Stimulated activated CD4-positive, alpha-beta T cell treated with anti-CD3 and anti-CD28 coated beads, TNF-alpha, amount 100 ng/mL, for 1 hour (primary cell): ENCODE measurements at regions not wholly inside any gene's neighbourhood (a gene's known extent, or its start where the extent isn't known, plus 50 kb on each side); places are given as distances from the start of the nearest gene placed in this dataset.
"Not testable (repeated sequence)": the region's sequence is repeated elsewhere in the genome, so short reads cannot be mapped to it uniquely, and the experiment has no call there.

Source experiments
- DNase-seq, 3 donors: peaks; one replicate each; pipeline ENCODE4 v3.0.0-alpha.2; 2020; ENCODE audit warnings: low read depth in 3 of 3, low spot score in 1 of 3

DNA sequence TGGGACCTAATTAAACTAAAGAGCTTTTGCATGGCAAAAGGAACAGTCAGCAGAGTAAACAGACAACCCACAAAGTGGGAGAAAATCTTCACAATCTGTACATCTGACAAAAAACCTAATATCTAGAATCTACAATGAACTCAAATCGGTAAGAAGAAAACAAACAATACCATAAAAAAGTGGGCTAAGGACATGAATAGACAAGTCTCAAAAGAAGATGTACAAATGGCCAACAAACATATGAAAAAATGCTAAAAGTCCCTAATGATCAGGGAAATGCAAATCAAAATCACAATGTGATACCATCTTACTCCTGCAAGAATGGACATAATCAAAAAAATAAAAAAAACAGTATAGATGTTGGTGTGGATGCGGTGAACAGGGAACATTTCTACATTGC is 286.7 kb downstream of the SOX4 start:
- not testable (repeated sequence) for DNase-seq

DNA sequence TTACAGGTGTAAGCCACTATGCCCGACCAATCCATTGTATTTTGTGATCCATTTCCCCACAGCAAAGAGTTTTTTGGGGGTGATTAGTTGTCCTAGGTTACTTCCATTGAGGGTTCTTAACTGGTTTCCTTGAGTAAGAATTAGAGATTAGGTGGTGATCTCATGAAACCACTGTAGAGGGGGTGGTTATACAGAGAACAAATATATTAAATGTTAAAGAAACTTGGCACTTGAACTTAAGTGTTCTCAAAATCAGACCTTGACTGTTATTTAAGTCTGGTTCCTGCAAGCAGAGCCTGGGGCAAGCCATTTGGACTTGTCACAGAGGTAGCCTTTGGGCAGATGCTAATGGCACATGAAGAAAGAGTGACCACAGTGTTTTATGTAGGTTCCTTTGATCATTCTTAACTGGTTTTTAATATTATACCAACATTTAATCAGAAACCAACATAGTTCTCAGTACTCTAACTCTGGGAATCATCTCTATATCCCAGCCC is 288.5 kb downstream of the SOX4 start:
- no peak for DNase-seq

DNA sequence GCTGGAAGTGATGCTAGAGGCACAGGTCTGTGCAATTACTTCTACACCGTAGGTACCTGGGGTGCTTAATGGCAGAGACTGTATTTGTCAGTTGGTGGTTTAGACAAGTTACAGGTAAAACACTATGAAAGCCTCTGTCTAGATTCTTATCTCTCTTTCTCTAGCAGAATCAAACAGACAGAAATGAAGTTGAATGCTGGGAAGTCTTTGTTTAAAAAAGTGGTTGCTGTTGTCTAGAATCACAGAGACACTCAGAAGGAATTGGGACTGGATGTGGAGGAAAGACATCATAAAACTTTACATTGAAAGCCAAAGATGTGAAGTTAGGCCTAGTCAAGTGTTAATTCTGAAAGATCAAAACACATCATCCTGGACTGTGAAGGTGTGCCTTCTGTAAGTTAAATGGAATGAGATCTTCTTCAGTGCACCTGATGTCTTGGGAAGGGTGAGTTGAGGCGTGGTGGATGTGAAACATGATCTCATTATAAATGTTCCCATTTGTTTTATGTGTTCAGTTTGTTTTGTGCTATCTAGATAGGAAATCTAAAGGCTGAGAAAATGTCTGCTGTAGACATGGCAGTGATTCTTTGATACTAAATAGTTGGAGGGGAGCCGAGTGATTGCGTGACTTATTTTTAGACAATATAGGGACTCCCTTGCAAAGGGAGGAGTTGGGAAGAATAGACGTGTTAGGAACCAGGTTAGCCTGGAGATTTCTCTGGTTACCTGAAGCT is 290.2 kb downstream of the SOX4 start:
- DNase-seq: no peak

DNA sequence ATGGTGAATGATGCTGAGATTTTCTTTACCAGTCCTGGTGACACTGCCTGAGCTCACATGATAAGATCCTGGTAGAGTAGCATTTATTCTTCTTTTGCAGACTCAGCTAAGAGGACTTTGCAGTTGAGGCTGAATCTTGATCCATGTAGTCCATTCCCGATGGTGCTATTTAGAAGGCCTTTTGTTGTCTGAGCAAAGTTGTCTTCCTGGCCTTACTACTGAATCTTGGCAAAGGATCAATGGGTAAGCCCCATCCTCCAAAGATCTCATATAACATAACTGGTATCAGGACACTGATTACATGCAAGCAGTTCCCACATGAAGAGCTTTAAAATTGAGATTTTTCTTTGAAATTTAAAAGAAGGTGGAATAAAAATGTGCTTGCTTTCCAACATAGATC is 291.6 kb downstream of the SOX4 start:
- DNase-seq: no peak

DNA sequence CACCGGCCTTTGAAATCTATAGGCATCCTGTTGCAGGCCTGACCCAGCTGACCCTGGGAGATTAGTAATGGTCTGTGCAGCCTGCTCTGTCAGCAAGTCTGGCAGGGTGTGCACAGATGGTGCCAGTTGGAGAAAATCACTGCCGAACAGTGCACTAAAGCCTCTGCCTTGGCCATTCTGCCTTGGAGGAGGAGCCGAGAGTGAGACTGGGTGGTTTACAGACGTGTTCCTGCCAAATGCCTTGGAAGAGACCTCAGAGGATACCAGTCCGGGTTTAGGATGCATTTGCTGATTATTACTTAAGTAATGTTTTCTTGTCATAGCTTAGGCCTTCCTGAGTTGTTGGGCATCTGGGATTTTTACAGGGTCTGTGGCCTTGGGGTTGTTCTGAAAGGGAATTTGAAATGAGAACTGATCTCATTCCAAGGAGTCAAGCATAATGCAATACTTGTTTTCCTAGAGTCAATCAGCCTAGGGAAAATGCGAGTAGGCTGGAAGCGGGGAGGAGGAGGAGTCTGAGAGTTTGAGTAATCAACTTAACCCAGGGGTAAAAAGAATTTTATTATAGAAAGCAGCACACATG is 292.1 kb downstream of the SOX4 start:
- DNase-seq: no peak

DNA sequence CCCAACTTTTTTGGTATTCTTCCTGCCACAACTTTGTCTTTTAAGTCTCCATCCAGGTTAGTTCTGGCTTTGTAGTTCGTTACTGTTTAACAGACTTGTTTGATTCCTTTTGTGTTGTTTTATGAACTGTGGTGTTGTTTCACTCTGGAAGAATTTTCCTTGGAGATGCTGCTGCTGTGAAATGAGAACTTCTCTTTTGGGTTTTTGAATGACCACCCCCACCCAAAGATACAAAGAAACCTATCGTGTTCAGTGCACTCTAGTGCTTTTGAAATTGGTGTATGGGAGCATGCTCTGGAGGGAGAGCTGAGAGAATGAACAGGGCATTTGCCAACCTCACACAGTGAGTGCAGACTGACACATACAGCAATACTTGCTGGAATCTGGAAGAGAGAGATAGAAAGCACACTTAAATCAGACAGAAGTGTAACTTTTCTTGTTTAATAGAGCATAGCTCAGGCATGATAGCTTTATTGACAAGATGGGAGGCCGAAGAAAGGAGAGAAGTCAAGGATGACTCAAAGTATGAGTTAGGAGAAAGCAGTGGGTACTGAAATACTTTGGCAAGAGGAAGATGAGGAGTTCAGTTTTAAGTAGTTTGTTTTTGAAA is 293.1 kb downstream of the SOX4 start:
- no peak for DNase-seq

DNA sequence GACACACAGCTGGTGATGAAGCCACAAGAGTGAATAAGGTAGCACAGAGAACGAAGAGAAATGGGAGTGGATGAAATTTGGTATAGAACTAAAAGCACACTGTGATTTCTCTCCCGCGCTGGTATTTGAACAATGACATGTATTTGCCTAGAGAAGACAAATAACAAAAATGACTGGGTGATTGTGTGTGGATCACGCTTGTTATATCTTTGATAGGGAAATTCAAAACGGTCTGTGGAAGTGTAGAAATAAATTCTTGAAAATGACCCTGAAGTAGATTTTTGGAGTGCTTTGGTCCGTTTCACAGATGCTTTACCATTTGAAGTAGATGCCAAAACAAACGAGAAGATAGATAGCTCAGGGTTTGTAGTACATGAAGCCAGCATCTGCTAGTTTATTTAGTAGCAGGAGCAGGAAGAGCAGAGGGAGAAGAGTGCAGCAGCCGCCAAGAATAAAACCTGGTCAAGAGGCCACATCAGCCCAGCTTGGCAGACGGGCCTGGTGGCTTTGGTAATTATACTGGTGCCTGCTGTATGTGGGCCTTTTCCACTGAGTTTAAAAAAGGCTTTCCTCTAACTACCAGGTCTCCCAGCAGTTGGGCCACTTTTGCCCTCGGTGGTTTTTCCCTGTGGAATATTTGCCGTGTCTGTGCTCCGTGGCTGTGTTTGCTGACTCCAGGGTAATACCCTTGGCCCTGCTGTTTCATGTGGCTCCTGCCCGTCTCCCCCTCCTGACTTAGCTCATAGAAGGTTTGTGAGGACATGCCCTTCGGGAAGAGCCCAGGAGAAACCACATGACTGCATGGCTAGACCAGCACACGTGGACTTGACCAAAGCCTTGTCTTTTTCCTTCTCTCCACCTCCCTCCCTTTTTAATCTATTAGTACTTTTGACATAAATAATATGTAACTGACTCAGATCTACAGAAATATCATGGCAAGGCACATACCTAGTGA is 294.0 kb downstream of the SOX4 start:
- DNase-seq: no peak

DNA sequence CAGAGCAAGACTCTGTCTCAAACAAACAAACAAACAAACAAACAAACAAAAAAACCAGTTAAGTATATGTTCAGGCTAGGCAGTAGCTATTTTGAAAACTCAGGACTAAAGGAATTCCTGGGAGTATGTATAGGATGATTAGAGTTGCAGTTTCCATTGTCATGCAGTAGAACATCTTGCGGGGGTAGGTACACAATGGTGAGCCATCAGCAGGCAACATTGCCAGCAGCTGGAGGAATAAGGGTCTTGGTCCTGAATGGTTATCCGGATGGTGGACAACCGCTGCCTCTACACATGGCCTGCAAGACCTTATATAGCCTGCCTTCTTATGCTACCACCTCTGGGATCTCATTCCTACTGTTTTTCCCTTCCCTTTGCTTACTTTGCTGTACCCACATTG is 297.5 kb downstream of the SOX4 start:
- no peak for DNase-seq

DNA sequence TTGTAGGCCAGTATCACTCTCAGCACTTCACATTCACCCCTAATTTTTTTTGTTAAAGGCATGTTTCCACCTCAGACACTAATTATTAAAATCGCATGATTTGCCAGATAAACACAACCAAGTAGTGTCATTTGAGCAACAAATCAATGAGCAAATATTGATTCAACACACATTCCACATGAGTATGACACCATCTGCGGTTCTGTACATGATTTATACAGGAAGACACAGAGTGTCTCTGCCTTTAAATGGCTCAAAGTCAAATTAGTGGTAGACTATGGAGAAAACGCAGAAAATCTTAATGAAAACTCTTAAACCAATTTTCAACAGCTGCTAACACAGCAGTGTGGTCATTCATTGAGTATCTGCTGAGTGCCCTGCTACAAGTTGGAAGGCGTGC is 300.2 kb downstream of the SOX4 start:
- DNase-seq: no peak

DNA sequence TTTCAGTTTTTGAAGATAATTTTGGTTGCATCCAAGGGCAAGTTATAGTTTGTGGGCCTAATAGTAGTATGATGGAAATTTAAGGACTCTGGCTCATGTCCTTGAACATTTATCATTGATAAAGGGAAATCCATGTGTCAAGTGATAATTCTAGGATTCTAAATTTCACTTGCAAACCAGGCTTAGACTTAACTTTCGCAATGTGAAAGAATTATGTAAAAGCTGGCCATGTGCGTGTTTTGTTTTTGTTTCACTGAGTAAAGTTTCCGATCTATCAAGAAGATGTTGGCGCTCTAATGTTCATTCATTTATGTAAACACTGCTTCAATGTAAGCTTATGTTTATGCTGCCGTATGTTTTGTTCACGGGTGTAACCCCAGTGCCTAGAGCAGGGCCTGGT is 302.0 kb downstream of the SOX4 start:
- no peak for DNase-seq

DNA sequence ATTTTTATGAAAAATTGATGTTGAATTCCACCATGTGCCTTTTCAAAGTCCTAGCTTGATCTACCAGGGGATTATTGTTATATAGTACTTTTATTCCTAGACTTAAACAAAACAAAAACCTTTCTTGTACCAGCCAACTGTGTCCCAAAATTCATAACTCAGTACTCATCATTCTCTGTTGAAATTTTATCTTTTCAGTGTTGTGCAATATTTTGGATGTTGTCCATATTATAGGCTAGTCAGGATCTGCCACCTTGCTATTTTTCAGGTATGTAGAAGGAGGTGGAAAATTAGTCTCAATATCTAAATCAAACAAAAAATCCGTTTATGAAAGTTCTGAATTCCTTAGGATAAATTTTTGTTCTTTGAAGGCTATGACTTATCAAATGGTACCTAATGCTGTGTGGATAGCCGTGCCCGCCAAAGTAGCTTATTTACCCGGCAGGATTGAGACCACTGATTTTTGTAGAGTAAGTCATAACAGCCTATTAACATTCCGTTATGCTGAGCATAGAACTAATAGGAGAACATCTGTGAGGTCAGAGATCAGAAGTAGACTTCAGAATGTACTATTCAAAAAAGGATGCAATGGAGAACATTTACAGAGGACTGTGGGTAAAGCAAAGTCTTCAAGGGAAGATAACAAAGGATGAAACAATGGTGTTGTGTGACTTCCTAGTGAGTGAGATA is 304.7 kb downstream of the SOX4 start:
- DNase-seq: no peak

DNA sequence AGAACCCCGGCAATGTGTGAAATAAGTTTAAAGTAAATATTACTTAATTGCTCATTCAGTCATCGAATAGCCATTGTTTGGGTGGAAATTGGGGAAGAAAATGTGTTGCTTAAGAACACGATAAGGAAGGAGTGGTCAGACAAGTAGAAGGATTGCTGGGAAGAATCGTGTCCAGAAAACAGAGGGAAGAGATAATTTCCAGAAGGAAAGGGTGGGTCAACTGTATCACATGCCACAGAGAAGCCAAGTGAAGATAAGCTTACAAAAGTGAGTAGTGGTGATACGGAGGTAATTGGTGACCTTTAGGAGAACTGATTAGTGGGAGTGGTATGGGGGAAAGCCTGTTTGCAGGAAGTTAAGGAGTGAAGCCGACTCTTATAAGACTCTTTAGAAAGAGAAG is 306.2 kb downstream of the SOX4 start:
- DNase-seq: no peak

DNA sequence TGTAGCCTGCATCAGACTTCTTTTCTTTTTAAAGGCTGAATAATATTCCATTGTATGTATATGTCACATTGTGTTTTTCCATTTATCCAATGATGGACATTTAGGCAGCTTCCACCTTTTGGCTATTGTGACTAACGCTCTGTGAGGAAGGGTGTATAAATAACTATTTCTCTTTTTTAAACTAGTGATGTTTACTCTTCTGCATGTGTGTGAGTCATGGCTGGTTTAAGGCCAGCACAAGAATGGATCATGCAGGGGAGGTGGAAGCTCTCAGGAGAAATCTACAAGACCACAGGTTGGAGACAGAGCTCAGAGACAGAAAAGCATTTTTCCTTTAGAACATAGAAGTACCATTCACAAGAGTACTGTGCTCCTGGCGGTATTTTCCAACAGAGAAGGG is 307.2 kb downstream of the SOX4 start:
- DNase-seq: no peak

DNA sequence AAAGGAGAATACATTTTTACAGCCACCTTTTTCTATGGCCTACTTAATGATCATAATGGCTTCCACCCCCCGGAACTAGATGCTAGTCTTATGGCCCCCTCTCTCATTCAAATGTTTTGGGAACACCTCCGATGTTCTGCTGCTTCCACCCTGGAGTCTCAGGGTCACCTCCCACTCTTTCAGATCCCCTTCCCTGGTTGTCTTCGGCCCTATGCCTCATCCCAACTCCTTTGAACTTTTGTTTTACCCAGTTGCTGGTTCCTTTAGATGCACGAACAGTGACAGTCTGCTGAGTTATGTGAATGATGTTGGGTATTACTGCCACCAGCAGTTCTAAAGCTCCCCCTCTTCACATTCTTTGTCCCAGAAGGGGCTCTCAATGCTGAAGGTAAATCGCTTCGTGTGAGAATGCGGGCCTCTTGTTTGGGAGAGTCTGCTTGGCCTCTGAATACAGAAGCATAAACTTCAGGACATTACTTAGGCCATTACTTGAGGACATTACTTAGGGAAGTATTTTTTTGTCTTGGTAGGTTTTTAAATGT is 309.1 kb downstream of the SOX4 start:
- no peak for DNase-seq

DNA sequence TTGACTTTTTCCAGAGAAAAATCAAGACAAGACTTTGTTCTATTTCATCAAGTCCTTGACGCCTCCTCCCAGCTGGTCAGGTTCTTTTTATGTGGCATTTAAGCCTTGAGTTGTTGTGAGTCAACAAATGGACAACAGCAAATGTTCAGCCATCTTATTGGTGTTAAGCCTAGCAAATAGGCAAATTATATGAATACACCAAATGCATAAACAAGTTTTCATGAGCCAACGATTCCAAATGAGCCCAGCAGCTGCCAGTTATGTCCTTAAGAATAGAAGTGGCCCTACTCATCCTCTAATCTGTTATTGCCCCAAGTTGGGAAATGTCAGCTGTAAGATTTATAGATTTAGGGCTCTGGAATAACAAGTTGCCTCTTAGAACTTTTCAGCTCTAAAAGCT is 312.0 kb downstream of the SOX4 start:
- no peak for DNase-seq

DNA sequence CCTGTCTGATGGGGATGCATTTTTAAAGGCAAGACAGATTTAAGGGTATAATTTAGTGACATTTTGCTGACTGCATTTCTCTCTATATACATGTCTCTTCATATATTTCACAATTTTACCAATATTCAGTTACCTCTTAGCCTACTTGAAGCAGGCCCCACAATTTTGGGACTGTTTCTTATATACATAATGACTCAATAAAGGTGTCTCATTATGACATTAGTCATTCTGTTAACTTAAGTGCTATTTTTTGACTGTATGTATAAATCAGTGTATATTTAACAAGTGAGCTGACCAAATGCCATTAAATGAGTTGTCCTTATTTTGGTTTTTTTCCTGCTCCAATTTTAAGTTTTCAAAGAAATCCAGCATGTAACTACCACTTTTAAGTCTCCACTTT is 313.3 kb downstream of the SOX4 start:
- DNase-seq: no peak

DNA sequence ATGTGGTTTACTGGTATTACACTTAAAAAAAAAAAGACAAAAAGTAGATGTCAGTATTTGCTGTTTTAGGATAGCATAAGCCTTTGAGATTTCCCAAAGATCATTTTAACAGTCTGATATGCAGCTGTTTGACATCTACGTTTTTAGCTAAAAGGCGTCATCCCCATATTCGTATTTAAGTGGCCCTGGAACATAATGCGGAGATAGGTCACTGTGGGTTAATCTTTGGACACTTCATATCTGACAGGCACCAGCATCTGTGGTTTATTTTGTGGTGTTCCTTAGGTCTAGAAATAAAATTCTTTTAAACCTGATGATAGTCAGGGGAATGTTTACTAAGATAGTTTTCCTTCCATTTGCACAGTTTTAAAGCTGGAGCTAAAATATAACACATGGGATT is 313.7 kb downstream of the SOX4 start:
- DNase-seq: no peak

DNA sequence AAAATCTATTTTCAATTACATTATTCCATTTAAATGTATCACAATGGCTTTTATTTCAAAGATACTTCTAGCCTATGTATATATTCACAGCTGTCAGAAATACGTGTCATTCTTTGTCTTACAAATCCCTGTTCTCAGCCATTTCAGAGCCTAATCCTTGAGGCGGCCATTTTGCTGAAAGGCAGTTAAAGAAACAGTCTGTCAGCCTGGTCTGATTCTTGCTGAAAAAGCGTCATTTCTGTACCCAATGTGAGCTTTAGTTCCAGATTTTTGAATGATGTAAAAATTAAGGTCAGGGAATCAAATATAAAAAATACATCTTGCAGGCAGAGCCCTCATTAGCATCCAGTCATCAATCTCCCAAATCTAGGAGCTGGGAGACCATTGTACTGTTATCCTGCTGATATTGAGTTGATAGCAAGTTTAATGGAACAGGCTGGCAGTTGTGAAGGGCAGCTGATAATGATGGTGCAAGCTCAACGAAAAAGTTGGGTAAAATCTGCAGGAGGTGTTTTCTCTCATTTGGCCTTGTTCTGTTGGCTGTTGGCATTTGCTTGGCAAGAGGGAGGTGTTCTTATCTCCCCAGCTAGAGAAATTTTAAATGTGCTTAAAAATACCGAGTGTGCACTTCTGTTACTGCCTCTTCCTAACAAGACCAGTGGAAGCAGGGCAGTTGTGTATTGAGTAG is 314.8 kb downstream of the SOX4 start:
- DNase-seq: no peak

DNA sequence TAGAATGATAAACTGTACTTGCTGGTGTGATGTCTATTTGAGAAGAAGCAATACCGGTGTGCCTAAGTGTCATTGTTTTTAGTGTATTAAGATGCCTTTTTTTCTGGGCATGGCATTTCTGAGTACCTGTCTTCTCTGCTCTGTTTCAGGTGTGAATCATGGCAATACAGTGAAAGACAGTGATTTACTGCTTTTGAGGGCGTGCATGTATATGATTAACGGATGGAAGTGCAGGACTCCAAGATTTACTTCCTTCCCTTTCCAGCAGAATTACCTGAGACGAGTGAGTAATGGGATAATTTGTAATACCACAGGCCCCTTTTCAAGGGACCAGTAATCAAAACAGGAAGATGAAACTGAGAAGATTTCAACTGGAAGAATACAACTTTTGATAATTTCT is 315.8 kb downstream of the SOX4 start:
- DNase-seq: no peak

DNA sequence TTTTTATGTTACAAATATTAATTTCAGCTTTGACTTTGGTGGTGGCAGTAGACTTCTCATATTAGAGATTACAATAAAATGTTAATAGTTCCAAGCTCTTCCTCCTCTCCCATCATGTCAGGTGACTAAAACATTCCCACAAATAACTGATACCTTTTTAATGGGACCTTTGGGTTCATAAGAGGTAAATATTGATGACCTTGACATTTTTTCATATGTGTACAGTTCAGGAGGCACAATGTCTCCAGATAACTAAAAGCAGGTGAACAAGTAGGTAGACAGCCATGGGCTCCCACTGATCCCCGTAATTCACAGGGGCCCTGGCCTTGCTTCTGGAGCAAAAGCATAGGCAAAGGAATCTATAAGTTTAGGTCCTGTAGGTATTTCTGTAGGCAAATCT is 317.7 kb downstream of the SOX4 start:
- DNase-seq: no peak
